GM21526 (cell line): ENCODE measurements at regions not wholly inside any gene's neighbourhood (a gene's known extent, or its start where the extent isn't known, plus 50 kb on each side); places are given as distances from the start of the nearest gene placed in this dataset.

ENCODE experiments used
- ATAC-seq: cut with Tn5 transposase; IDR thresholded peaks from one replicate; pipeline ENCODE4 v1.9.1; 2021; ENCODE audit warnings: moderate library complexity; ENCODE audit not compliant: unreplicated experiment, low FRiP score

- no peak for ATAC-seq
Observed at GRCh38 chr15:70342141-70342540, 244.4 kb upstream of the TLE3 start.

GRCh38 chr15:70341566-70341965 lies 243.8 kb upstream of the TLE3 start:
- no peak for ATAC-seq

GRCh38 chr15:70340494-70340870 lies 242.8 kb upstream of the TLE3 start:
- no peak for ATAC-seq

- ATAC-seq, result no peak
Observed at GRCh38 chr15:70339571-70340493, 242.1 kb upstream of the TLE3 start.

DNA sequence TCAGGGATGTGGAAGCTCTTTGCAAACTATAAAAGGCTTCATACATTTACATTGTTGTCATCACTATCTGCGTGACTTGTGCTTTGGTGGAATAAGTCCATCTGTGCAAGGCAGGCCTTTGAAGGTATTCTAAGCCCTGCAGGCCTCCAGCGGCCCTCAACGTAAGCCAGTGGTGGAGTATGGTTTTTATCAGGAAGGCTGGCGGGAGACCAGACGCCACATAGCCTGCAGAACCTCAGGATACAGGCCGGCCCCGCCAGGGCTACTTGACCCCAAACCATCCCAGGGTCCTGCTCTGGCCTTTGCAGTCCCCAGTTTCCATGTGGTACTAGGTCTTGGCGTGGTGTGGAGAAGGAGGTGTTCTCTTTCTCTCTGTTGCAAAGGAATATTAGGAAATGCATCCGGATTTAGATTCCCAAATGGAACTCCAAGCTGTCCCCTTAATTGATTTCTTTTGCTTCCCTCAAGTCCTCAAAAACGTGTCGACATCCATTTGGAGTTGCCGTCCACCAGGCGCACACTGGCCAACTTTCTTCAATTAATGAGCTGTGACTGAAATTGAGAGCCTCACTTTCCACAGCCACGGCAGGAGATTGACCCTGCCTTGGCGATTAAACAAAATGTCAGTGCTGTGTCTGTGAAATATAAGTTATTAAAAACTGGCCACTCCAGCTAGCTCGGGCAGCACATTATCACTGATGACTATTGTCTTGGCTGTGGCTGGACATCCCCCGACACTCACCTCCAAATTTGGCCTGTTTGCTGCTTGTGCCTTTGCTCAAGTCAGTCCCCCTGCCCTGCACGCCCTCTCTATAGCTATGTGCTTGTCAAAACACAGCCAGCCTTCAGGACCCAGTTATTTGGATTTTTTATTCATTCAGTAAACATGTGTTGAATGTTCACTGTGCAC lies 239.8 kb upstream of the TLE3 start:
- ATAC-seq, result no peak

DNA sequence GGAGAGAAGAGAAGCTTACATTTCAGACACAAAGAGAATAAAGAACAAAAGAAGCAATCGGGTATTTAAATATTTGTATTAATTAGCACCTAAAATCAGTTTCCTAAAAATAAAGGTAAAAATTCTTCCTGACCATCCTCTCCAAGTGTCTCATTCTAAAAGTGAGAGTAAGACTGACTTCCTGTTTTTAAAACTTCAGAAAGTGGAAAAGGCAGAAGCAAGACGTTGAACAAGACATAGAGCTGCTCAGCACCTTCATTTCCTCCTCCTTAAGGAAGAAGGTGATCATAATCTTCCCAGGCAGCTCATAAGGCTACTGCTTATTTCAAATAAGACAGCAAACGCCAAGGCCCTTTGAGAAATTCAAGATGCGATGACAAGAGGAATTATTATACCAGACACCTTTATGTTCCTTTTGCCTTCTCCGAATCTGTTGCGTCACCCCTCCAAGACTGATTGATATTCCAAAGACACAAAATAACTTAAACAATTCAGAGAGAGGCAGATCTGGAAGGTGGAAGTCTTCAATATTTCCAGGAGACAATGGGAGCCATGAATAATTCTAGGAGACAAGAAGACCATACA lies 238.8 kb upstream of the TLE3 start:
- ATAC-seq, result no peak

GRCh38 chr15:70334286-70334685 lies 236.6 kb upstream of the TLE3 start:
- no peak for ATAC-seq

DNA sequence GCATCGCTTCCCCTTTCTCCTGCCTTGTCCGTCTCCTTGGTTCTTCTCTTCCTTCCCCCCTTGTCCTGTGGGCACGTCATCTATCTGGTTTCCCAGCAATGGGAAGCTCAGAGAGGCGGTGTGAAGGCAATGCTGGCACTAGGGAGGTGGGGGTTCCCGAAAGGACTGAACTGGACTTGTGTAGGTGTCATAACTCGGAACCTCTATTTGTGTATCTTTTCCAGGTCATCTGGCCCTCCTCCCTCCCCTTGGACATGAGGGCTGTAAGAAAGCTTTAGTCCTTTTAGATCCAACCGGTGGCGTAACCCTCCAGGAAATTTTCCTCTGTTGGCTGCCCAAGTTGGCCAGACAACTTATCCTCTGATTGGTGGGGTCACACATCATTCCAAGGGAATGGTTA lies 231.5 kb upstream of the TLE3 start:
- ATAC-seq, result no peak

GRCh38 chr15:70328679-70329115 lies 231.0 kb upstream of the TLE3 start:
- ATAC-seq, result no peak

- ATAC-seq, result no peak
Observed at GRCh38 chr15:70327856-70328678, 230.3 kb upstream of the TLE3 start.

DNA sequence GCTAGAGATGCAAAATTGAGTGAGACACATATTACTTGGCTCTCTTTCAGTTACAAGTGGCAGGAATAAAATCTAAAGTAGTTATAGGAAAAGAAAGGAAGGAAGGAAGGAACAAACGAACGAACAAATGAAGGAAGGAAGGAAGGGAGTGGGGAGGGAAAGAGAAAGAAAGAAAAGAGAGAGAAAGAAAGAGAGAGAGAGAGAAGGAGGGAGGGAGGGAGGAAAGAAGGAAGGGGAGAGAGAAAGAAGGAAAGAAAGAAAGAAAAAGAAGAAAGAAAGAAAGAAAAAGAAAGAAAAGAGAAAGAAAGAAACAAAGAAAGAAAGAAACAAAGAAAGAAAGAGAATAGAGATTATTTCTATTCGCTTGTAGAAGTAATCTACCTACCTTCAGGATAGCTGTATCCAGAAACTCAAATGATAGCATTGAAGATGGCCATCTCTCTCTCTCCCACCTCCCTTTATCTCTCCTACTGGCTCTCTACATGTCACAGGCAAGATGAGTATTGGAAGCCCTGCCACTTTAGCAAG lies 229.7 kb upstream of the TLE3 start:
- no peak for ATAC-seq

- no peak for ATAC-seq
Observed at GRCh38 chr15:70324001-70324974, 226.6 kb upstream of the TLE3 start.

DNA sequence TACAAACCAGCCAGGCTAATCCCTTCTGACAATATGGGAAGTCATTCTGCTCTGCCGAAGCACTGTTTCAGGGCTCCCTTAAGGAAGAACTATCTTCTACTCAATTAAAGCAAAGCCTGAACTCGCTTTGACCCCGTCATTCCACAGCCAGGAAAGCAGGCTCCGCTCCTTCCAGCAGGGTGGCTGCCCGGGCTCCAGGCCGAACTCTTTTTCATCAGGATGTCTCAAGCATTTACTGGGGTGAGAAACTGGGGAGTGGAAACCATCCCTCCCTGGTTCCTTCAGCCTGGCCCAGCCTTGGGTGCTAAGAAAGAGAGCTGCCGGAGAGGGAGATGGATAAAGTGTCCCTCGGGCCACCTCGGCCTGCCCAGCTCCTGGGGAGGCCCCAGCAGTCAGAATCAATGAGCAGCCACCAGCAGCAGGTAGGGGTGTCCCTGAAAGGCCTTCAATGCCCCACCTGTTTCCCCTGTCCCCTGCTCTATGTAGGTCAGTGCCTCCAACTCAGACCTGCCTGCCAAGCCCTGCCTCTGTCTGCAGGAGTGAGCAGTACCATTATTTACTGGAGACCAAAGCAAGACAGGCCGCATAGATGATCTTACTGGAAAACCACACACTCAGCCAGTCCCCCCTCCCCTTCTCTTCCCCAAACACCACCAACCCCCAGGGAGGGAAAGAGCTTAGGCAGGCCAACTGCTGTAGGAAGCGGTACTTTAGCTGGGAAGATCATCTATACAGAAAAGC lies 225.6 kb upstream of the TLE3 start:
- no peak for ATAC-seq

GRCh38 chr15:70322051-70322668 lies 224.4 kb upstream of the TLE3 start:
- ATAC-seq, result no peak

- ATAC-seq, result no peak
Observed at GRCh38 chr15:70321172-70321819, 223.6 kb upstream of the TLE3 start.

DNA sequence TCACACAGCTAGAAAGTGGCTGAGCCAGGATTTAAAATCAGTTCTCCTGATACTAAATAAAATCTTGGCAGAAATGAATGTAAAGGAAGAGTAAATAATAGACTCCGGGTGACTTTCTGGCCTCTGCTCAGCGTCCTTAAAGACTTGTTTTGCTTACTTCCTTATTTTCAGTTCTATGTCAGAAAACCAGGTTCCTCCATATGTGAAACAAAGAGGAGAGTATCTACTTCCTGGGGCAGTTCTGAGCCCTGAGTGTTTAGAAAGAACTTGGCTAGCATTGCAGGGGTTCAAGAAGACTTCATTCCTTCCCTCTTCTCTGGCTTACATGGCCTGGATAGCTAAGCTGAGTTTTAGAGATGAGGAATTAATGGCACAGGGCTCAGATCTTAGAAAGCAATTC lies 222.8 kb upstream of the TLE3 start:
- ATAC-seq, result no peak

DNA sequence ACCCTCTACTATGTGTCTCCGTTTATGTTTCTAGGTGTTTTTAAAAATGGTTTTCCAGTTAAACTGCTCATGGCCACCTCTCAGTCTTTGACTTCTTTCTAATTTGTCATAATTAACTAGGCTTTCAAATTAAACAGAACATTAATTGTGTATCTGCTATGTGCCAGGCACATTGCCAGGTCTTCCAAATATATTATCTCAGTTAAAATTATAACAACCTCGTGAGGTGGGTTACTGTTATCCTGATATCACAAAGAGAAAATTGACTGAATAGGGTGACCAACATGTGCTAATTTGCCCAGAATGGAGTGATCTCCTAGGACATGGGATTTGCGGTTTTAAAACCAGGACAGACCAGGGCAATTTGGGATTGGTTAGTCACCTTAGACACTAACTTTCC lies 222.4 kb upstream of the TLE3 start:
- ATAC-seq, result no peak
